Right atrium auricular region (tissue), 2 donors: ENCODE measurements at regions not wholly inside any gene's neighbourhood (a gene's known extent, or its start where the extent isn't known, plus 50 kb on each side); places are given as distances from the start of the nearest gene placed in this dataset.

Source experiments
- DNase-seq: peaks from one replicate; pipeline ENCODE4 v3.0.0-alpha.2; 2019; ENCODE audit warnings: low spot score
- H3K27ac ChIP-seq, 2 donors: fragments of 200-600 bp; sonication (generic); 1 replicate in 1 of 2; 2 replicates in 1 of 2; pipeline ENCODE4 v1.5.1; 2016 to 2019
- H3K27me3 ChIP-seq, 2 donors: fragments of 200-600 bp; sonication (generic); one replicate each; pipeline versions ENCODE4 v1.5.1 to v1.6.0; 2017 to 2019
- H3K36me3 ChIP-seq: fragments of 200-600 bp; sonication (generic); one replicate; pipeline ENCODE4 v1.5.1; 2016
- H3K4me1 ChIP-seq, 2 donors: fragments of 200-600 bp; sonication (generic); one replicate each; pipeline versions ENCODE4 v1.5.1 to v1.6.0; 2017 to 2019
- H3K4me3 ChIP-seq, 2 donors: fragments of 200-600 bp; sonication (generic); 1 replicate in 1 of 2; 2 replicates in 1 of 2; pipeline ENCODE4 v1.5.1; 2017 to 2019; ENCODE audit warnings: mild to moderate bottlenecking in 1 of 2, moderate library complexity in 1 of 2
- H3K9me3 ChIP-seq, 2 donors: fragments of 200-600 bp; sonication (generic); one replicate each; pipeline ENCODE4 v1.5.1; 2019
- TF ChIP-seq, protein P1 (sequence below), 2 donors: fragments of 200-600 bp; sonication (generic); IDR thresholded peaks; one replicate each; pipeline ENCODE4 v1.5.1; 2019; ENCODE audit warnings: antibody characterized with exemption in 2 of 2

DNA sequence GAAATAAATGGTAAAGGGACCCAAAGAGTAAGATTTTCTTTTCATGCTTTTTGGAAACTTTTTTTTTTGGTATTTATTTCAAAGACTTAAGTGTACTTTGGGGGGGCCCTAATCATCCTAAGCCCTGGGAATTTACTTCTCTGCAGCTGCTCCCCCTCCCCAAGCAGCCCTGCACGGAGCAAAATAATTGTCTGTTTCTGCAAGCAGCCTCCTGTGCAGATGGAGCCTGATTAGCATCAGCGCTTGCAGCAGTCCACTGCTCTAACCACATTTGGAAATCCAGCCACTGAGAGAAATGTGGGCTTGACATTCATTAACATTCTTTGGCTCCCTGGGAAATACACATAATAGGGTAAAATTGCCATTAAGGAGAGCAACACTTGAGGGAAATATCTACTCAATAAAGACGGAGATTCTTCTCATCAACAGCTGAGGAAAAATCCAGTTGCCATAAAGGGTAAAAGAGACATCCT, 309.2 kb upstream of the MAP3K7 start:
- no peak for DNase-seq
- H3K27ac ChIP-seq, result no peak overlapping the region
- H3K4me1 ChIP-seq, result no peaks in the 10 kb centered on the region
- no peak overlapping the region for H3K4me3 ChIP-seq
- no peaks in the 10 kb centered on the region for H3K9me3 ChIP-seq
- H3K27me3 ChIP-seq, result no peaks in the 10 kb centered on the region
- TF ChIP-seq, protein P1, sequence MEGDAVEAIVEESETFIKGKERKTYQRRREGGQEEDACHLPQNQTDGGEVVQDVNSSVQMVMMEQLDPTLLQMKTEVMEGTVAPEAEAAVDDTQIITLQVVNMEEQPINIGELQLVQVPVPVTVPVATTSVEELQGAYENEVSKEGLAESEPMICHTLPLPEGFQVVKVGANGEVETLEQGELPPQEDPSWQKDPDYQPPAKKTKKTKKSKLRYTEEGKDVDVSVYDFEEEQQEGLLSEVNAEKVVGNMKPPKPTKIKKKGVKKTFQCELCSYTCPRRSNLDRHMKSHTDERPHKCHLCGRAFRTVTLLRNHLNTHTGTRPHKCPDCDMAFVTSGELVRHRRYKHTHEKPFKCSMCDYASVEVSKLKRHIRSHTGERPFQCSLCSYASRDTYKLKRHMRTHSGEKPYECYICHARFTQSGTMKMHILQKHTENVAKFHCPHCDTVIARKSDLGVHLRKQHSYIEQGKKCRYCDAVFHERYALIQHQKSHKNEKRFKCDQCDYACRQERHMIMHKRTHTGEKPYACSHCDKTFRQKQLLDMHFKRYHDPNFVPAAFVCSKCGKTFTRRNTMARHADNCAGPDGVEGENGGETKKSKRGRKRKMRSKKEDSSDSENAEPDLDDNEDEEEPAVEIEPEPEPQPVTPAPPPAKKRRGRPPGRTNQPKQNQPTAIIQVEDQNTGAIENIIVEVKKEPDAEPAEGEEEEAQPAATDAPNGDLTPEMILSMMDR (IDR thresholded peaks at IDR 0.05), result no peak
- no peaks in the 10 kb centered on the region for H3K36me3 ChIP-seq

DNA sequence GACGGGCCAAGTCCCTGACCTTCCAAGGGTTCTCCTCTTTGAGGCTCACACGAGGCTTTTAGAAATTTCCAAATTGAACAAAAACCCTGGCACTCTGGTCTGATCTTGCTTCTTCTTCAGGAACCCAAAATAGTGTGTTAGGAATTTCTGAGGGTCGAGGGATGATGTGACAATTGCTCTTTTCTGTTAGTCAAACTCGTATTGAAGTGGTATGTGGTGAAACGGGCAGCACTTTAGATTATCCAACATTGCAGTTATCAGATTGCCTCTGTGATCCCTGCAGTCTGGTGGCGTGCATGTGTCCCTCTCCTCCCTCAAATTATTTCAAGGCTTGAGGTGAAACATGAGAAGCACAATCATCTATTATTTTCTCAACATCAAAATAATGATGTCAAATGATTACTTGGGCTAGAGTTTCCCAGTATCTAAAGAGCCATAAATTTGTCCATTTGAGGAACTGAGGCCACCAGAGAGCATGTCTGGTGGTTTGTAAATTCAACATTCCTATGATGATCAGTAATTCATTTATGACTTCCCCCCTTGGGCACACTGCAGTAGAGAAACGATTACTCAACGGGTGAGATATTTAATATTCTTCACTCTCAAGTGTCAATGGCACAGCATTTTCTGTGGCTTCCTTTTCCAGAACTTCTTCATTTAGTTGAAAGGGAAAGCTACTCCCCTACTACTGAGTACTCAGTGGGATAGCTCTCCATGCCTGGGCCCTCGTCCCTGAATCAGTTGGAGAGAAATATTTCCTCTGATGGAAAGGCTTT, 308.6 kb upstream of the MAP3K7 start:
- Histone ChIP-seq H3K27ac (no peak overlapping the region), H3K27me3 (no peaks in the 10 kb centered on the region), H3K36me3 (no peaks in the 10 kb centered on the region), H3K9me3 (no peaks in the 10 kb centered on the region), H3K4me1 (no peaks in the 10 kb centered on the region), H3K4me3 (no peak overlapping the region)
- DNase-seq, result no peak
- TF ChIP-seq, protein P1 (IDR thresholded peaks at IDR 0.05), result no peak

DNA sequence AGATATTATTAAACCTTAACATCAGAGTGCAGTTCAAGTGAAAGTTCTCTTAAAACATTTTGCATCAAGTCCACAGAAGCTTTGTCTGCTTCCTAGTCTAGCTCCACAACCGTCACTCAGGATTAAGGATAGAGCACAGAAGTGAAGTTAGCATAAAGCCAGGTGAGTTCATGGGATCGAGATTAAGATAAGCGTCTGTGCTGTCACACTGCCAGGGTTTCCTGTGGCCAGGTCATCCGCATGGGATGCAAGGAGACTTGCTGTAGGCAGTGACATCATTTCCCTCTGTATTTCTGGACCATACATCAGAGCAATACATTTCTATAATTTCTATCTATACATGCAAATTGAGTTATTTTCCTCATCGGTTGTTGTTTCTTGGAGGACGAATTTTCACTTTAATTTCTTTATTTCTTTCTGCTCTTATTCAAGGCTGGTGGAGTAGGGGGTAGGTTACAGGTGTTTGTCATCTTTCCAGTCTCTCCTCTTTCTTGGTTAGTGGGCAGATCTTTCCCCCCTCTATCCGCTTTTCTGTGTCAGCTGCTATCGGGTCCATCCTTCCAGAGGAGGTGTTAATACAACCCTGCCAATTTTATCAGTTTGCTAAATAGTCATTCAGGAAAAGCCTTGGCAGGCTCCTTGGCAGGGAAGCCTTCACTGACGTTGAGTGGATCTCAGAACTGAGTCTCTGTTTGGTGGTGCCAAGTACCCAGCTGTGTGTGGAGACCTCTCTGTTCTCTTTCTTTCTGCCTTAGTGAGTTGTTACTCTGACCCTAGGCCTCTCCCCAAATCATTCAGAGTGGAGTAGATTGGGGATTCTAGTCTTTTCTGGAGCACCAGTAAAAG, 307.6 kb upstream of the MAP3K7 start:
- TF ChIP-seq, protein P1 (IDR thresholded peaks at IDR 0.05), result no peak
- H3K4me3 ChIP-seq, result no peak overlapping the region
- H3K27ac ChIP-seq, result no peak overlapping the region
- H3K9me3 ChIP-seq, result no peaks in the 10 kb centered on the region
- H3K36me3 ChIP-seq, result no peaks in the 10 kb centered on the region
- H3K27me3 ChIP-seq, result no peaks in the 10 kb centered on the region
- H3K4me1 ChIP-seq, result no peaks in the 10 kb centered on the region
- no peak for DNase-seq

DNA sequence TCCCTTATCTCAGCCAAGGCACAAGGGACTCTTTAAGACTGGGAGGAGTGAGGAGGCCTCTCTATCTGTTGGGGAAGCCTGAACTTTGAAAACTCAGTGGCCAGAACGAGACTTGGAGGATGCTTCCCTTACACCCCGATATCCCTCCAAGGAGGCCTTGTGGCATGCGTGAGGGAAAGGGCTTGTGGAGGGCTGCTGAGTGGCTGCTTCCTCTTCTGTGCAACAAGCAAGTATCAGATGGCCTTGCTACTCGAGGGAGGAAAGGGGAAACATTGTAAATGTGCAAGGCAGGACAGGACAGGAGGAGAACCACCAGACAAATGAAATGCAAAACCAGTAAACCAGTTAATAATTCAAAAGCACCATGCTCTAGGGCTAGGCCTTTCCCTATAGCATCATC, 306.5 kb upstream of the MAP3K7 start:
- no peaks in the 10 kb centered on the region for H3K4me1 ChIP-seq
- no peak for DNase-seq
- no peaks in the 10 kb centered on the region for H3K9me3 ChIP-seq
- H3K27me3 ChIP-seq, result no peaks in the 10 kb centered on the region
- TF ChIP-seq, protein P1 (IDR thresholded peaks at IDR 0.05), result no peak
- H3K36me3 ChIP-seq, result no peaks in the 10 kb centered on the region
- H3K4me3 ChIP-seq, result no peak overlapping the region
- H3K27ac ChIP-seq, result no peak overlapping the region

DNA sequence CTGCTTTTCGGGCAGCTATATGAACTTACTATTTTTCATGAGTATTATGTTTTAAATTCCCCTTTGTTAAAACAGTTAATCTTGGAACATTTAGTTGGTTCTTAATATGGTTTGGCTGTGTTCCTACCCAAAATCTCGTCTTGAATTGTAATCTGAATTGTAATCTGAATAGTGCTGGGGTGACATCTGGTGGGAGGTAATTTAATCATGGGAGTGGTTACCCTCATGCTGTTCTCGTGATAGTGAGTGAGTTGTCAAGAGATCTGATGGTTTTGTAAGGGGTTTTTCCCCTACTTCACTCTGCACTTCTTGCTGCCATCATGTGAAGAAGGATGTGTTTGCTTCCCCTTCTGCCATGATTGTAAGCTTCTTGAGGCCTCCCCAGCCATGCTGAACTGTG, 305.4 kb upstream of the MAP3K7 start:
- Histone ChIP-seq H3K4me1 (no peaks in the 10 kb centered on the region), H3K4me3 (no peak overlapping the region), H3K36me3 (no peaks in the 10 kb centered on the region), H3K9me3 (no peaks in the 10 kb centered on the region), H3K27me3 (no peaks in the 10 kb centered on the region), H3K27ac (no peak overlapping the region)
- no peak for DNase-seq
- TF ChIP-seq, protein P1 (IDR thresholded peaks at IDR 0.05), result no peak
